ENCODE measurements at regions not wholly inside any gene's neighbourhood (a gene's known extent, or its start where the extent isn't known, plus 50 kb on each side); places are given as distances from the start of the nearest gene placed in this dataset.

DNA sequence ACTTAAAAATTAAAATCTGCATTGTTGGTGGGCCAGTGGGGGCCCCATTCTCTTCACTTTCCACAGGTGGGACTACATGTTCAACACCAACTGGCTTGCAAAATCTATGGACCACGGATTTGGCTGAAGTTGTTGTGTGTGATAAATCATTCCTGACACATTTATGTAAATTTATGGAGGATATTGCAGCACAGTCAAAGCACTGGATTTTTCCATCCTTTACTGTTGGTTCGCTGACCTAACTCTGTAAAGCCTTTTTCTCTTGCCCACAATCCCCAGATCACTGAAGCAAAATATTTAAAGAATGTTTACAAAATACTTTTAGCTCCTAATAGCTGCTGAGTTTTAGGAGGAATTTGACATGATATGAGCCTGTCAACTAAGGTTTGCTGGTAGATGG is 219.7 kb upstream of the PRICKLE1 start:
- TF ChIP-seq, protein P1, sequence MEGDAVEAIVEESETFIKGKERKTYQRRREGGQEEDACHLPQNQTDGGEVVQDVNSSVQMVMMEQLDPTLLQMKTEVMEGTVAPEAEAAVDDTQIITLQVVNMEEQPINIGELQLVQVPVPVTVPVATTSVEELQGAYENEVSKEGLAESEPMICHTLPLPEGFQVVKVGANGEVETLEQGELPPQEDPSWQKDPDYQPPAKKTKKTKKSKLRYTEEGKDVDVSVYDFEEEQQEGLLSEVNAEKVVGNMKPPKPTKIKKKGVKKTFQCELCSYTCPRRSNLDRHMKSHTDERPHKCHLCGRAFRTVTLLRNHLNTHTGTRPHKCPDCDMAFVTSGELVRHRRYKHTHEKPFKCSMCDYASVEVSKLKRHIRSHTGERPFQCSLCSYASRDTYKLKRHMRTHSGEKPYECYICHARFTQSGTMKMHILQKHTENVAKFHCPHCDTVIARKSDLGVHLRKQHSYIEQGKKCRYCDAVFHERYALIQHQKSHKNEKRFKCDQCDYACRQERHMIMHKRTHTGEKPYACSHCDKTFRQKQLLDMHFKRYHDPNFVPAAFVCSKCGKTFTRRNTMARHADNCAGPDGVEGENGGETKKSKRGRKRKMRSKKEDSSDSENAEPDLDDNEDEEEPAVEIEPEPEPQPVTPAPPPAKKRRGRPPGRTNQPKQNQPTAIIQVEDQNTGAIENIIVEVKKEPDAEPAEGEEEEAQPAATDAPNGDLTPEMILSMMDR (IDR thresholded peaks at IDR 0.05), result no peak
- TF ChIP-seq POLR2A (IDR thresholded peaks at IDR 0.05), result no peak

Data from vagina (tissue), 2 donors.